ENCODE measurements at regions not wholly inside any gene's neighbourhood (a gene's known extent, or its start where the extent isn't known, plus 50 kb on each side); places are given as distances from the start of the nearest gene placed in this dataset.

DNA sequence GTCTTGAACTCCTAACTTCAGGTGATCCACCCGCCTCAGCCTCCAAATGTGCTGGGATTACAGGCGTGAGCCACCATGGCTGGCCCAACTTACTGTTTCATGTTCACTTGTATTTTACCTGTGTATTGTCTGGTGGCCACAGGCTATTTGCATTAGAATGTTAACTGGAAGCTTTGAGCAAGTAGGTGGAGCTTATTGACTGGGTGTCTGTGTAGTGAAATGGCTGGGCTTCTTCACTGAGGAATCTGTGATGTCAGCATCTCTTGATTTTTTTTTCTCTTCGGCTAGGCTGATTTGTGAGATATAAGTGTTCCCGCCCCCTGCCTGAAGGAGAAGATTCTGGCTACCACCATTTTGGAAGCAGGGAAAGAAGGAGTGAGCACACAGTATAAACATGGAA, 237.8 kb upstream of the PEX5L start (continued):
- TF ChIP-seq HNRNPLL (IDR thresholded peaks at IDR 0.05; ENCODE audit: low read depth, low read length, poor library complexity, severe bottlenecking) (no peak), ETS1 (conservative IDR thresholded peaks at IDR 0.05; ENCODE audit: control insufficient read depth, low read depth, low read length) (no peak), ZBTB7A (IDR thresholded peaks at IDR 0.05; ENCODE audit: borderline replicate concordance, control insufficient read depth, low read depth, low read length) (no peak), ETV5 (CRISPR knock-in tag; IDR thresholded peaks at IDR 0.05; ENCODE audit: low read depth) (no peak), SRF (CRISPR knock-in tag; IDR thresholded peaks at IDR 0.05) (no peak), NFATC3 (IDR thresholded peaks at IDR 0.05) (no peak), TAF15 (IDR thresholded peaks at IDR 0.05; ENCODE audit: low read depth, low read length) (no peak), ZNF311 (CRISPR knock-in tag; IDR thresholded peaks at IDR 0.05) (no peak), ASH1L (IDR thresholded peaks at IDR 0.05; ENCODE audit: borderline replicate concordance, low read depth, partially characterized antibody) (no peak), TCFL5 (CRISPR knock-in tag; conservative IDR thresholded peaks at IDR 0.05) (no peak)

GRCh38 chr3:180275176-180275575, 238.4 kb upstream of the PEX5L start:
- POLR2A ChIA-PET = no interaction called here
- intact Hi-C loops (cut with micrococcal nuclease) = no loop called here
- Histone ChIP-seq H3K9me3 (replicated peaks; ENCODE audit: control insufficient read depth, insufficient read depth, low read depth, low read length) (no peaks in the 10 kb centered on the region), H3K4me2 (ENCODE audit: insufficient read depth, low read length) (no peak overlapping the region), H3K27ac (ENCODE audit: extremely low read depth, low read depth, low read length) (no peak overlapping the region), H3K4me1 (replicated peaks in 1 of 2; ENCODE audit: control insufficient read depth in 2 of 2, insufficient read depth in 2 of 2, low read length in 2 of 2) (no peaks in the 10 kb centered on the region), H3K9ac (ENCODE audit: insufficient read depth in 1 of 2, low read depth in 2 of 2, low read length in 2 of 2) (no peak overlapping the region), H3K9me1 (ENCODE audit: control insufficient read depth, insufficient read depth, low read length) (no peaks in the 10 kb centered on the region), H3K4me3 (no peak overlapping the region), H3K79me2 (ENCODE audit: control insufficient read depth, insufficient read depth, low read length) (no peaks in the 10 kb centered on the region), H4K20me1 (replicated peaks; ENCODE audit: control insufficient read depth, insufficient read depth, low read length) (no peaks in the 10 kb centered on the region), H3K36me3 (ENCODE audit: control insufficient read depth, insufficient read depth, low read length) (no peaks in the 10 kb centered on the region), H2AFZ (ENCODE audit: low read depth, low read length) (no peak overlapping the region), H3K27me3 (ENCODE audit: control insufficient read depth in 2 of 2, insufficient read depth in 2 of 2, low read length in 2 of 2) (no peaks in the 10 kb centered on the region)
- CTCF ChIA-PET (ENCODE audit: low intra/inter-chr PET ratio) = no interaction called here
- FAIRE-seq = no peak
- in situ Hi-C loops (cut with MboI) = no loop called here
- no peak for ATAC-seq
- BruUV-seq (replicated peaks) = no TSS peak
- TF ChIP-seq MED1 (CRISPR knock-in tag; IDR thresholded peaks at IDR 0.05; ENCODE audit: borderline replicate concordance) (no peak), MTF1 (CRISPR knock-in tag; IDR thresholded peaks at IDR 0.05; ENCODE audit: borderline replicate concordance) (no peak), VEZF1 (CRISPR knock-in tag; IDR thresholded peaks at IDR 0.05) (no peak)
- DNase-seq (ENCODE audit: extremely low read depth in 1 of 4, low spot score in 3 of 4) = no peak
- 0% methylated on average over 2 of the region's 2 CpGs for WGBS (ENCODE audit: insufficient coverage, low coverage, missing lambda C conversion rate)
